IMR-90 (cell line): ENCODE measurements at regions not wholly inside any gene's neighbourhood (a gene's known extent, or its start where the extent isn't known, plus 50 kb on each side); places are given as distances from the start of the nearest gene placed in this dataset.

Source experiments
- BHLHE40 ChIP-seq: fragments of 150-350 bp; IDR thresholded peaks from 2 replicates; pipeline ENCODE4 v1.6.1; 2016; ENCODE audit warnings: mild to moderate bottlenecking, low read depth, low read length
- CEBPB ChIP-seq: IDR thresholded peaks from 2 replicates; pipeline ENCODE4 v1.6.1; 2012; ENCODE audit warnings: low read depth, low read length, improper control_type of control experiment
- CHD1 ChIP-seq: IDR thresholded peaks from 2 replicates; pipeline ENCODE4 v1.6.1; 2012; ENCODE audit warnings: low read depth, low read length, improper control_type of control experiment
- CTCF ChIP-seq: conservative IDR thresholded peaks from 2 replicates; pipeline ENCODE4 v1.5.1; 2012; ENCODE audit warnings: mild to moderate bottlenecking, low read depth, low read length, improper control_type of control experiment
- ELK1 ChIP-seq: fragments of 150-350 bp; IDR thresholded peaks from 2 replicates; pipeline ENCODE4 v1.6.1; 2016; ENCODE audit warnings: low read depth, mild to moderate bottlenecking, low read length, moderate library complexity, borderline replicate concordance
- FOS ChIP-seq: fragments of 150-350 bp; IDR thresholded peaks from 2 replicates; pipeline ENCODE4 v1.6.1; 2016; ENCODE audit warnings: low read depth, low read length
- MAFK ChIP-seq: IDR thresholded peaks from 2 replicates; pipeline ENCODE4 v1.6.1; 2012; ENCODE audit warnings: low read depth, low read length, improper control_type of control experiment
- MAZ ChIP-seq: IDR thresholded peaks from 2 replicates; pipeline ENCODE4 v1.6.1; 2012; ENCODE audit warnings: low read depth, mild to moderate bottlenecking, low read length, improper control_type of control experiment, moderate library complexity, borderline replicate concordance
- MXI1 ChIP-seq: IDR thresholded peaks from 2 replicates; pipeline ENCODE4 v1.6.1; 2012; ENCODE audit warnings: low read depth, mild to moderate bottlenecking, low read length, moderate library complexity, borderline replicate concordance
- POLR2A ChIP-seq: IDR thresholded peaks from 2 replicates; pipeline ENCODE4 v1.6.1; 2012; ENCODE audit warnings: mild to moderate bottlenecking, low read depth, low read length
- RAD21 ChIP-seq: IDR thresholded peaks from 2 replicates; pipeline ENCODE4 v1.6.1; 2012; ENCODE audit warnings: low read length, improper control_type of control experiment
- RCOR1 ChIP-seq: IDR thresholded peaks from 2 replicates; pipeline ENCODE4 v1.6.1; 2012; ENCODE audit warnings: mild to moderate bottlenecking, low read length, improper control_type of control experiment; ENCODE audit not compliant: insufficient replicate concordance
- RFX5 ChIP-seq: IDR thresholded peaks from 2 replicates; pipeline ENCODE4 v1.8.0; 2012; ENCODE audit warnings: low read depth, mild to moderate bottlenecking, low read length, moderate library complexity
- USF2 ChIP-seq: fragments of 150-350 bp; IDR thresholded peaks from 2 replicates; pipeline ENCODE4 v1.6.1; 2017; ENCODE audit warnings: mild to moderate bottlenecking, antibody characterized with exemption, low read length, low read depth

GRCh38 chr5:176153741-176154140 is 84.5 kb upstream of the SIMC1 start:
- no peak for TF ChIP-seq CTCF
- TF ChIP-seq RAD21: no peak
- no peak for TF ChIP-seq POLR2A
- no peak for TF ChIP-seq CEBPB
- TF ChIP-seq RCOR1: no peak
- no peak for TF ChIP-seq MAFK
- no peak for TF ChIP-seq ELK1
- no peak for TF ChIP-seq USF2
- no peak for TF ChIP-seq BHLHE40
- TF ChIP-seq CHD1: no peak
- TF ChIP-seq MAZ: no peak
- TF ChIP-seq FOS: no peak
- TF ChIP-seq MXI1: no peak
- no peak for TF ChIP-seq RFX5
